GM18870 (cell line): ENCODE measurements at regions not wholly inside any gene's neighbourhood (a gene's known extent, or its start where the extent isn't known, plus 50 kb on each side); places are given as distances from the start of the nearest gene placed in this dataset.
"Not testable (repeated sequence)": the region's sequence is repeated elsewhere in the genome, so short reads cannot be mapped to it uniquely, and the experiment has no call there.

ENCODE experiments used
- ATAC-seq: cut with Tn5 transposase; IDR thresholded peaks from one replicate; pipeline ENCODE4 v1.9.1; 2021; ENCODE audit warnings: moderate library complexity; ENCODE audit not compliant: unreplicated experiment

- ATAC-seq, result no peak
Observed at GRCh38 chr18:66440433-66440832, 163.5 kb downstream of the CDH19 start.

- ATAC-seq, result no peak
Observed at GRCh38 chr18:66439670-66440069, 164.2 kb downstream of the CDH19 start.

GRCh38 chr18:66438711-66439536 lies 165.0 kb downstream of the CDH19 start:
- no peak for ATAC-seq

GRCh38 chr18:66432636-66433035 lies 171.3 kb downstream of the CDH19 start:
- no peak for ATAC-seq

GRCh38 chr18:66428795-66429194 lies 175.1 kb downstream of the CDH19 start:
- no peak for ATAC-seq

- no peak for ATAC-seq
Observed at GRCh38 chr18:66419400-66419799, 184.5 kb downstream of the CDH19 start.

GRCh38 chr18:66410692-66411091 lies 193.2 kb downstream of the CDH19 start:
- no peak for ATAC-seq

- ATAC-seq, result no peak
Observed at GRCh38 chr18:66395671-66396218, 208.1 kb downstream of the CDH19 start.

GRCh38 chr18:66393463-66393862 lies 210.4 kb downstream of the CDH19 start:
- ATAC-seq, result no peak

GRCh38 chr18:66377291-66377690 lies 226.6 kb downstream of the CDH19 start:
- no peak for ATAC-seq

- ATAC-seq, result not testable (repeated sequence)
Observed at GRCh38 chr18:66375391-66375790, 228.5 kb downstream of the CDH19 start.

- ATAC-seq, result no peak
Observed at GRCh38 chr18:66346833-66347588, 256.9 kb downstream of the CDH19 start.

- ATAC-seq, result no peak
Observed at GRCh38 chr18:66344227-66344626, 259.7 kb downstream of the CDH19 start.

GRCh38 chr18:66342577-66342976 lies 261.3 kb downstream of the CDH19 start:
- ATAC-seq, result no peak

GRCh38 chr18:66334534-66334933 lies 269.4 kb downstream of the CDH19 start:
- ATAC-seq, result no peak

- no peak for ATAC-seq
Observed at GRCh38 chr18:66329716-66330115, 274.2 kb downstream of the CDH19 start.

- no peak for ATAC-seq
Observed at GRCh38 chr18:66328296-66328878, 275.5 kb downstream of the CDH19 start.

GRCh38 chr18:66325251-66325650 lies 278.6 kb downstream of the CDH19 start:
- ATAC-seq, result no peak

GRCh38 chr18:66324616-66325015 lies 279.3 kb downstream of the CDH19 start:
- no peak for ATAC-seq

- ATAC-seq, result no peak
Observed at GRCh38 chr18:66317243-66318090, 286.4 kb downstream of the CDH19 start.

GRCh38 chr18:66316701-66317100 lies 287.2 kb downstream of the CDH19 start:
- ATAC-seq, result no peak
